Upper lobe of left lung (tissue), 4 donors: ENCODE measurements at regions not wholly inside any gene's neighbourhood (a gene's known extent, or its start where the extent isn't known, plus 50 kb on each side); places are given as distances from the start of the nearest gene placed in this dataset.

Experiments used
- EP300 ChIP-seq, 4 donors: sonication (generic); formaldehyde crosslinking; IDR thresholded peaks; one replicate each; pipeline ENCODE4 v1.5.1; 2017; ENCODE audit warnings: antibody characterized with exemption in 4 of 4, control low read depth in 2 of 4
- POLR2A ChIP-seq, 4 donors: fragments of 450-650 bp; IDR thresholded peaks; one replicate each; pipeline ENCODE4 v1.5.1; 2016 to 2017; ENCODE audit warnings: antibody characterized with exemption in 4 of 4, mild to moderate bottlenecking in 2 of 4
- TF ChIP-seq, protein P1 (sequence below), 6 experiments: fragments of 450-650 bp in 4 of 6; fragments of 200-600 bp in 2 of 6; sonication (generic) in 2 of 6; IDR thresholded peaks; one replicate each; pipeline ENCODE4 v1.5.1; 2016 to 2019; ENCODE audit warnings: antibody characterized with exemption in 6 of 6

DNA sequence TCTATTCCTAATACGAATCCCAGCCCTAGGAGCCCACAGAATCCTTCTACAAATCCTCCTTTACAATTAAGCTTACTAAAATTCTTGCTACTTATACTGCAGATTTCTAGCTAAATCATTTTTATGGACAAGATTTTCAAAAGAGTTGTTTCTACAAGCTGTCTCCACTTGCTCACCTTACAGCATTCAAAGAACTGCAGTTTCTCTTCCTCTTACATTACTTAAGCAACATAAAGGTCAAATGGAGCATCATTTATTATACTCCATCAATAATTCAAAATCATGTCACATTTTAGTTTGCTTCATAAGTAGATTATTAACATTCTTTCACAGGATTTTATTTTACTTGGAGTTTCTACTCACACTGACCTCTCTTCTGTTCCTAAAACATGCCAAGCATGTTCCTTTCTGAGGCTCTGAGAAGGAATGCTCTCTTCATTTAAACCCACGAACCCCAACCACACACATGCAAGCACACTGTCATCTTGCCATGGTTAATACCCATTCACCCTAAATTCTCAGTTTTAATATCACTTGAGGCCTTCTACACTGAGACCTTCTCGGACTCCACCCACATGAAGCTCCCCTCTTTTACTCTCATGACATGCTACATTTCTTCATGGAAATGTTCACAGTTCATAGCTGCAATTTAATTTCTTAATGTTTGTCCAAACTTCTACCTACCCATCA is 388.2 kb downstream of the TBC1D32 start:
- TF ChIP-seq, protein P1, sequence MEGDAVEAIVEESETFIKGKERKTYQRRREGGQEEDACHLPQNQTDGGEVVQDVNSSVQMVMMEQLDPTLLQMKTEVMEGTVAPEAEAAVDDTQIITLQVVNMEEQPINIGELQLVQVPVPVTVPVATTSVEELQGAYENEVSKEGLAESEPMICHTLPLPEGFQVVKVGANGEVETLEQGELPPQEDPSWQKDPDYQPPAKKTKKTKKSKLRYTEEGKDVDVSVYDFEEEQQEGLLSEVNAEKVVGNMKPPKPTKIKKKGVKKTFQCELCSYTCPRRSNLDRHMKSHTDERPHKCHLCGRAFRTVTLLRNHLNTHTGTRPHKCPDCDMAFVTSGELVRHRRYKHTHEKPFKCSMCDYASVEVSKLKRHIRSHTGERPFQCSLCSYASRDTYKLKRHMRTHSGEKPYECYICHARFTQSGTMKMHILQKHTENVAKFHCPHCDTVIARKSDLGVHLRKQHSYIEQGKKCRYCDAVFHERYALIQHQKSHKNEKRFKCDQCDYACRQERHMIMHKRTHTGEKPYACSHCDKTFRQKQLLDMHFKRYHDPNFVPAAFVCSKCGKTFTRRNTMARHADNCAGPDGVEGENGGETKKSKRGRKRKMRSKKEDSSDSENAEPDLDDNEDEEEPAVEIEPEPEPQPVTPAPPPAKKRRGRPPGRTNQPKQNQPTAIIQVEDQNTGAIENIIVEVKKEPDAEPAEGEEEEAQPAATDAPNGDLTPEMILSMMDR (IDR thresholded peaks at IDR 0.05) = no peak
- TF ChIP-seq EP300 (IDR thresholded peaks at IDR 0.05) (no peak), POLR2A (IDR thresholded peaks at IDR 0.05) (no peak)
